ENCODE measurements at regions not wholly inside any gene's neighbourhood (a gene's known extent, or its start where the extent isn't known, plus 50 kb on each side); places are given as distances from the start of the nearest gene placed in this dataset.
A peak's percentile ranks its signal among the peaks of the same experiment; 100 is the strongest.
"Not testable (repeated sequence)": the region's sequence is repeated elsewhere in the genome, so short reads cannot be mapped to it uniquely, and the experiment has no call there.

- no peak for DNase-seq (ENCODE audit: low spot score)
- no peak for ATAC-seq
Measured at GRCh38 chr2:8505311-8505920, 176.4 kb upstream of the ID2 start.

- no peak for DNase-seq (ENCODE audit: low spot score)
Measured at GRCh38 chr2:8506746-8507145, 175.1 kb upstream of the ID2 start.

DNA sequence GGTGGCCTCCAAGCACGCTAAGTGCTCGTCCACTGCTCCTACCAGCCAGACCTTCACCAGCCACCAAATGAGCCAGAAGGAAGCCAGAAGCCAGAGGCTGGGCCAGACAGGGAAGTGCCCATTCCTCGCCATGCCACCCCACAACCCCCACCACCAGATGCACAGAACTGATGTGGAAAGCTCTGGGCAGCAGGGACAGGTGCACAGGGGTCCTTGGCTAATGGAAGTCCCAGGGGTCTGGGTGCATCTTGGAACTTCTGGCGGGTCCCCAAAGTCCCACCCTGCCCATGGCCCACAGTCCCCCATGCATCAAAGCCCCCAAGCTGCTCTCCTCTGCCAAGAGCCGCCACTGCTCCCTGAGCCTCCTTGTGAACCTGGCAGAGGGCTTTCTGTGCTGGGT, 173.1 kb upstream of the ID2 start:
- DNase-seq (ENCODE audit: low spot score), result no peak
- no peak for ATAC-seq

More at GRCh38 chr2:8506746-8507145, 175.1 kb upstream of the ID2 start:
- ATAC-seq, result peak; percentile 39

DNA sequence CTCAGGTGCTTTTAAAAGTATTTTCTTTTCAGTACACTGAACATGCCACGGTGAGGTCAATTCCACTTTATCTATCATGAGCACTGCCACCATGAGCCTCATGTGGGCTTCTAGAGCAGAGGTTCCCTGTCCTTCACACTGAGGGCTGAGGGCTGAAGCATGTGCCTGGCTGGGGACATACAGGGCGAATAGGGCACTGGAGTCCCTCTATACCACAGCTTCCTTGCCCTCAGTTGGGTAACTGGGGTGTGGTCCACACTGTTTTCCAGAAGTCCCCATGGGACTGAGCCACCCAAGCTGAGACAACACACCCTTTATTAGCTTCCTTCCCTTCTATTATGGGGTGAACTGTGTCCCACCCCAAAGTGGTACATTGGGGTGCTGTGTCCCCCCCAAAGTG, 172.2 kb upstream of the ID2 start:
- DNase-seq (ENCODE audit: low spot score) (no peak), ATAC-seq (no peak)

GRCh38 chr2:8510055-8510454, 171.8 kb upstream of the ID2 start:
- ATAC-seq, result not testable (repeated sequence)

GRCh38 chr2:8510519-8510918, 171.3 kb upstream of the ID2 start:
- DNase-seq (ENCODE audit: low spot score), result no peak

More at GRCh38 chr2:8510055-8510454, 171.8 kb upstream of the ID2 start:
- DNase-seq (ENCODE audit: low spot score), result not testable (repeated sequence)

DNA sequence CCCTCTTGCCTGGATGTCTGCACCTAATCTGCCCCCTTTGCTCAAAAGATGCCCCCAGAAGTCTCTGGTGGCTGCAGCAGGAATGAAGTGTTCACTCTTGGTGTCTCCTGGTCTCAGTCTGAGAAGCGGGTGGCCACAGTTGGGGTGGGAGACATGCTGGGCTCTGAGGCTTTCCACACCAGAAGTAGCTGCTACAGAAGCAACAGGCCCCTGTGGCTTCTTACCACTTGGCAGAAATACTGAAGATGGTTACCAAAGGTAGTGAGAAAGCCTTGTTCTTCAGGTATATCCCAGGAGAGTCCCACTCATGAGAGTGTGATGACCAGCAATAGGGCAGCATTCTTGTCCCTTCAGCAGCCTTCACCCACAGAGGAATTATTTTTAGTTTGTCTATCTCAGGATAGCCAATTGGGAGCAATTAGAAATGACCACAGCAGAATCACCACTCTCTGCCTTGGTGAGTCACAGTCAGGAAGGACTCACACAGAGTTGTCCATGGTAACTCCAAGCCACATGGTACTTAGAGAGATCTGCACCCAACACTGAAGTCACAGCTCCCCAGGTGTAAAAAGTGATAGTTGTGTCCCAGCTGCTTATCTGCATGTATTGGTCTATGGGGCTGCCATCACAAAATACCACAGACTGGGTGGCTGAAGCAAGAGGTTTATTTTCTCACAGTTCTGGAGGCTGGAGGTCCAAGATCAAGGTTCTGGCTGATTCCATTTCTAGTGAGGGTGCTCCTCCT, 169.8 kb upstream of the ID2 start:
- no peak for ATAC-seq
- DNase-seq (ENCODE audit: low spot score), result no peak

More at GRCh38 chr2:8510519-8510918, 171.3 kb upstream of the ID2 start:
- ATAC-seq, result no peak

DNA sequence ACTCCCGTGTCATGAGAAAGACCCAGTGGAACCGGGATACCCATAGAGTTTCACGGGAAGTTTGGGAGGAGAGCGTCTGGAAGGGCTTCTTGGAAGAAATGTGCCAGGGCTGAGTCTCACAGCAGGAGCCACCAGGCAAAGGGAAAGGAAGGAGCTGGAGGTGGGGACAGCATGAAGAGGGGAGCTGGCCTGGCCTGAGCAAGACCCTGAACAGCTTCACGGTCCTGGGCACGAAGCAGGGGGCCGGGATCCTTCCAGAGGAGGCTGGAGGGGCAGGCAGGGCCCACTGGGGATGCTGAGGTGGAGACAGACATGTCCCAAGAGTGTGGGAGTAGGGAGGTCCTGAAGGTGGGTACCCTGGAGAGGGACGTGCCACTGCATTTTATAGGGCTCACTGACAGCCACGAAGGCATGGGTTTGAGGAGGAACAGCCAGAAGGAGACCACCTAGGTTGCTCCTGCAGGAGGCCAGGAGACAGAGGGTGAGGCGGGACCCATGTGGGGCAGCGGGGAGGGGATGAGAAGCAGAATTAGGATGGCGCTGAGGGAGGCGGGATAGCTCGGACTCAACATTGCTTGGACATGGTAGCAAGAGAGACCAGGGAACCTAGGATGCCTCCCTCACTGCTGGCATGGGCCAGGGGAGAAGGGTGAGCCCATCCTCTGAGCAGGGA, 168.1 kb upstream of the ID2 start:
- ATAC-seq (no peak), DNase-seq (ENCODE audit: low spot score) (no peak)

DNA sequence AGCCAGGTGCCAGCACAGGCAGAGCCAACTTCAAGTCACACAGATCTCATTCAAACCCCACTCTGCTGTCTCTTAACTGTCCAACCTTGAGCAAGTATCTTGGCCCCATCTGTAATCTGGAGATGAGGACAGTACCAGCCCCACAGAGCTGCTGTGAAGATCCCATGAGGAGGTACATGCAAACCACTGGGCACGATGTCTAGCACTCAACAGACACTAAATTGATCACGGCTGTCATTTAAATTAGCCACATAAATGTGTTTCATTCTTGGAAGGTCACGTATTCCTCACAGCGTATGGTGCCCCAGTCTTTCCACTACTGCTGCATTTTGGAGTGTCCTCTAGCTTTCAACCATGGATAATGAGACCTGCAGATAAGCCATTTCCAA, 167.6 kb upstream of the ID2 start:
- ATAC-seq, result no peak
- DNase-seq (ENCODE audit: low spot score), result no peak

DNA sequence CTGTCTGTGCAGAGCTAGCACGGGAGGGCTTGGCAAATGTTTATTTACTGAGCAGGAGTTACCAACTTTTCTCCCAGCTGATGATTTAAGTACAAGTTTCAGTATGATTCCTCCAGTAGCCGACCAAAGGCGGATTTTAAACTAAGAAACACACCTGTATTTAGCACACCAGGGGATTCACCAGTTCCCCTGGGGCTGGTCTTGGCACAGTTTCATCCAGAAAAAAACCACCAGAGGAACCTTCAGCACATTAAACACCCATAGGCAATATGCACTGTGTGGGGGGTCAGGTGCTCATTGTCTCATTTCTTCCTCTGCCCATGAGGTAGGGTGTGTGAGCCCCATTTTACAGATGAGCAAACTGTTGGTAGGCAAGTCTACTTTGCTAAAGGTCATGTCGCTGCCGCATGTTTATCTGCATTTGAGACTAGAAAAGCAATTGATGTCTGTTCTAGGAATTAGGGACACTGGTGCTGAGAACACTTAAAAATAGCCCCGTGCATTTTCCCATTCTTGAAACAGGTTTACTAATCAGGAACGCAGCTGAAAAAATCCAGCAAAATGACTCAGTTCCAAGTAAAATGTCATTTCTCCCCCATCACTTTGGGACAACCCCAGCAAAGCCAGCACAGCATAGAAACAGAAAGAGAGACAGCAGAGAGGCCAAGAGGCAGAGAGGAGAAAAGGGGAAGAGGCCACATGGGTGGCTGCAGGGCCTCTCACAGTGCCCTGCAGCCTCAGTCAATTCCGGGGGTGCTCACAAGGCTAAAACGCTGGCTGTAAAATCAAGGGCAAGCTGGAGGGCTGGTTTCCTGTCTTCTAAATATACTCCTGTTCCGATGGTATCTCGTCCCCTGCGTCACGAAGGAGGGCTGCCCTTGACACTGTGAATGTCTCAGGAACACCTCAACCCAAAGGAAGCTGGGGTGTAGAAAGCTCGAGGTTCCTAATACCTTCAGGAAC, 166.8 kb upstream of the ID2 start:
- DNase-seq (ENCODE audit: low spot score) (no peak), ATAC-seq (peak; percentile 61)

DNA sequence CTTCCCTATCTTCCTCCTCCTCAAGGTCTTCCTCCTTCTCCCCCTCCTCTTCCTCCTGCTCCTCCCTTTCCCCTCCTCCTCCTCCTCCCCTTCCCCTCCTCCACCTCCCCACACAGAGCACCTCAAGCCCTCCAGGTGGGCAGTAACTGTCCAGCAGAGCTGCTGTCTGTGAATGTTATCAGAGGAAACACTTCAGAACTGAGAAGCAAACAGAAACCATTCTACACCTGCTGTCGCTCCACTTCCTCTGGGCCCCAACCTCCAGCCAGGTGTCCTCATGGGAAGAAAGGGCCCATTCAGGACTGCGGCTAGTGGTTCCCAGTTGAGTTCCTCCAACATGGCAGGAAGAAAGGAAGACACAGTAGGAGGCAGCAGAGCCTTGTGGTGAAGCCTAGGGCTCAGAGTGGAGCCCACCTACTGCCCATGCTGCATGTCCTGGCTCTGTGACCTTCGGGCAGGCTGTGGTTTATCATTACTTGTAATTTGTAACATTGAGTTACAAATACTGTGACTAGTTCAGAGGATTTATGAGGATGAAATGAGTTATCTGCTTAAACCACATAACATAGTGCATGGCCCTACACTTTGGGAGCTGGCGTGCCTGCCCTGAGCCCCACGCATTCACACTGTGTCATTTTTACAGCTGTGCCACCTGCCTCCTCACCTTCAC, 165.9 kb upstream of the ID2 start:
- ATAC-seq, result no peak
- DNase-seq (ENCODE audit: low spot score), result no peak

- no peak for DNase-seq (ENCODE audit: low spot score)
Measured at GRCh38 chr2:8517850-8518498, 163.9 kb upstream of the ID2 start.

GRCh38 chr2:8518979-8519668, 162.7 kb upstream of the ID2 start:
- DNase-seq (ENCODE audit: low spot score), result no peak
- no peak for ATAC-seq

More at GRCh38 chr2:8517850-8518498, 163.9 kb upstream of the ID2 start:
- peak; percentile 32 for ATAC-seq

- DNase-seq (ENCODE audit: low spot score) (no peak), ATAC-seq (no peak)
Measured at GRCh38 chr2:8520791-8521344, 161.0 kb upstream of the ID2 start.

GRCh38 chr2:8522687-8523086, 159.2 kb upstream of the ID2 start:
- DNase-seq (ENCODE audit: low spot score) (no peak), ATAC-seq (no peak)

- DNase-seq (ENCODE audit: low spot score) (no peak), ATAC-seq (no peak)
Measured at GRCh38 chr2:8524388-8524787, 157.5 kb upstream of the ID2 start.

DNA sequence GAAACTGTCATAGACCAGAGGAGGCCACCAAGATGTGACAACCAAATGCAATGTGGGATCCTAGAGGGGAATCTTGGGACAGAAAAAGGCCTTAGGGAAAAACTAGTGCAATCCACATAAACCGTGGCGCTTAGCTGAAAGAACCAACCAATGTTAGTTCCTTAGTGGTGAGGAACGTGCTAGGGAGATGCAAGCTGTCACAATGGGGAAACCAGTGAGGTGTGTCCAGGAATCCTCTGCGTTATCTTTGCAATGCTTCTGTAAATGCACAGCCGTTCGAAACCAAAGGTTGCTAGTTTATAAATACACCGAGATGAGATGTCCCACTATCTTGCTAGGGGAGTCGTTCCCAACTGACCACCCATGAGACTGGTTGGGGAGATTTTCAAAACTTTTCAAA, 157.0 kb upstream of the ID2 start:
- ATAC-seq (no peak), DNase-seq (ENCODE audit: low spot score) (no peak)

GRCh38 chr2:8525236-8525581, 156.6 kb upstream of the ID2 start:
- ATAC-seq, result no peak
- no peak for DNase-seq (ENCODE audit: low spot score)
